ENCODE measurements at regions not wholly inside any gene's neighbourhood (a gene's known extent, or its start where the extent isn't known, plus 50 kb on each side); places are given as distances from the start of the nearest gene placed in this dataset.

- TF ChIP-seq, protein P1, sequence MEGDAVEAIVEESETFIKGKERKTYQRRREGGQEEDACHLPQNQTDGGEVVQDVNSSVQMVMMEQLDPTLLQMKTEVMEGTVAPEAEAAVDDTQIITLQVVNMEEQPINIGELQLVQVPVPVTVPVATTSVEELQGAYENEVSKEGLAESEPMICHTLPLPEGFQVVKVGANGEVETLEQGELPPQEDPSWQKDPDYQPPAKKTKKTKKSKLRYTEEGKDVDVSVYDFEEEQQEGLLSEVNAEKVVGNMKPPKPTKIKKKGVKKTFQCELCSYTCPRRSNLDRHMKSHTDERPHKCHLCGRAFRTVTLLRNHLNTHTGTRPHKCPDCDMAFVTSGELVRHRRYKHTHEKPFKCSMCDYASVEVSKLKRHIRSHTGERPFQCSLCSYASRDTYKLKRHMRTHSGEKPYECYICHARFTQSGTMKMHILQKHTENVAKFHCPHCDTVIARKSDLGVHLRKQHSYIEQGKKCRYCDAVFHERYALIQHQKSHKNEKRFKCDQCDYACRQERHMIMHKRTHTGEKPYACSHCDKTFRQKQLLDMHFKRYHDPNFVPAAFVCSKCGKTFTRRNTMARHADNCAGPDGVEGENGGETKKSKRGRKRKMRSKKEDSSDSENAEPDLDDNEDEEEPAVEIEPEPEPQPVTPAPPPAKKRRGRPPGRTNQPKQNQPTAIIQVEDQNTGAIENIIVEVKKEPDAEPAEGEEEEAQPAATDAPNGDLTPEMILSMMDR (IDR thresholded peaks at IDR 0.05): no peak
- TF ChIP-seq POLR2AphosphoS5 (IDR thresholded peaks at IDR 0.05): no peak
- TF ChIP-seq POLR2A (IDR thresholded peaks at IDR 0.05): no peak
- Histone ChIP-seq H3K4me3 (no peak overlapping the region), H3K36me3 (no peaks in the 10 kb centered on the region), H3K27ac (no peak overlapping the region), H3K9me3 (no peaks in the 10 kb centered on the region), H3K27me3 (replicated peaks; ENCODE audit: insufficient read depth) (no peaks in the 10 kb centered on the region), H3K4me1 (replicated peaks) (no peaks in the 10 kb centered on the region)
- DNase-seq (ENCODE audit: low spot score): no peak
- intact Hi-C loops (cut with DNase I): no loop called here
- WGBS: 64% methylated on average over 2 of the region's 2 CpGs
These were observed 143.2 kb downstream of the HMHB1 start for GRCh38 chr5:143955141-143955540.

DNA sequence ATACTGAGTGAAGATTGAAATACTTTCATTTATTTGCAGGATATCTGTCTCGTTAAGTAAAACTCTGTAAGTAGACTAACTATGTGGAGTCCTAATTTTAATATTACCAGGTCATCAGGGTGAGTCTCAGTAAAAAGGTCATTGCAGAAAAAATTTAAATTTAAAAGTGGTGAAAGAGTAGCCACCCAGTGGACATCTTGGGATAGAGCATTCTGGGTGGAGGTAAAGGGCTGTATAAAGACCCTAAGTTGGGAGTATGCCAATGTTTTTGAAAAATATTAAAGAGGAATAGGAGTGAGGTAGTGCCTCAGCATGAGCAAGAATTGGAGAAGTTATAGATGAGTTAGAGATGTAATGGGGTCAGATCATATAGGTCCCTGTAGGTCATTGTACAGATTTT is 145.5 kb downstream of the HMHB1 start:
- WGBS: 79% methylated on average over 1 of the region's 1 CpG
- Histone ChIP-seq H3K4me1 (replicated peaks) (no peaks in the 10 kb centered on the region), H3K27me3 (replicated peaks; ENCODE audit: insufficient read depth) (no peaks in the 10 kb centered on the region), H3K9me3 (no peaks in the 10 kb centered on the region), H3K4me3 (no peak overlapping the region), H3K27ac (no peak overlapping the region), H3K36me3 (no peaks in the 10 kb centered on the region)
- TF ChIP-seq POLR2A (IDR thresholded peaks at IDR 0.05) (no peak), POLR2AphosphoS5 (IDR thresholded peaks at IDR 0.05) (no peak)
- TF ChIP-seq, protein P1 (IDR thresholded peaks at IDR 0.05): no peak
- intact Hi-C loops (cut with DNase I): no loop called here
- DNase-seq (ENCODE audit: low spot score): no peak

DNA sequence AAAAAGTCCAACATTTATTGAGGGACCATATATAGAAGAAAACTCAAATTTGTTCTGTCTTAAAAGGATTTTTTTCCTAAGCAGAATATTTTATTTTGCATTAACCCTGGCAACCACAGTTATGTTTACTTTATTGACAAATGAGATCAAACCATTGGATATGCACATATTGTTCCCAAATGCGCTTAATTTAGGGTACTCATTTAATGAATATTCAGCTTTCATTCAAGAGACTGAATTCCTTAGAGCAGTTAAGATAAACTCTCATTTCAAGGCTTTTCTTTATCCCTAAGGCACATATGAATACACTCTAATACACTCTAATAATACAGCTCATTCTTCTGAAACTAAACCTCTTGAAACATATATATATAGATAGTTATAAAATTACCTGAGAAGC is 150.2 kb downstream of the HMHB1 start:
- no peak overlapping the region for H3K4me3 ChIP-seq
- no peaks in the 10 kb centered on the region for H3K4me1 ChIP-seq (replicated peaks)
- H3K36me3 ChIP-seq: no peaks in the 10 kb centered on the region
- TF ChIP-seq POLR2AphosphoS5 (IDR thresholded peaks at IDR 0.05): no peak
- TF ChIP-seq POLR2A (IDR thresholded peaks at IDR 0.05): no peak
- TF ChIP-seq, protein P1 (IDR thresholded peaks at IDR 0.05): no peak
- DNase-seq (ENCODE audit: low spot score): no peak
- 93% methylated on average over 1 of the region's 1 CpG for WGBS
- H3K27me3 ChIP-seq (replicated peaks; ENCODE audit: insufficient read depth): no peaks in the 10 kb centered on the region
- intact Hi-C loops (cut with DNase I): no loop called here
- no peaks in the 10 kb centered on the region for H3K9me3 ChIP-seq
- H3K27ac ChIP-seq: no peak overlapping the region

DNA sequence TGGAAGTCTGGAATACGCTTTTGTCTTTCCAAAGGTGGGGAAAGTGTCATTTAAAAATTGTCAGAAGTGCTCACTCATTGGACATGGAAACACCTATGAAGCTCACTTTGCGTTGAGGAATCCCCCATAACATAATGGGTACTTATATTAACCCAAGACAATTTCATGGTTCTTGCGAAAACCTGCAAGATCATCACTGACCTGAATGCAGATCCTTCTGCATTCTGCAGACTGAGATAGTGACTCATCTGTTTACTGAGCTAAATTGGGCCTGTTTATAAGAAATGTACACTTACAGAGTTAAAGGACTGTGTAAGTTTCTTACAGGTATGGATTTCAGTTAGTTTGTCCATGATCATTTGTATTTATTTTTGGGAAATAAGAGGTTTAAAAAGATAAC is 153.0 kb downstream of the HMHB1 start:
- no peaks in the 10 kb centered on the region for H3K27me3 ChIP-seq (replicated peaks; ENCODE audit: insufficient read depth)
- intact Hi-C loops (cut with DNase I): no loop called here
- no peaks in the 10 kb centered on the region for H3K36me3 ChIP-seq
- no peak for DNase-seq (ENCODE audit: low spot score)
- no peaks in the 10 kb centered on the region for H3K9me3 ChIP-seq
- H3K4me1 ChIP-seq (replicated peaks): no peaks in the 10 kb centered on the region
- H3K27ac ChIP-seq: no peak overlapping the region
- WGBS: 95% methylated on average over 3 of the region's 3 CpGs
- TF ChIP-seq POLR2A (IDR thresholded peaks at IDR 0.05) (no peak), POLR2AphosphoS5 (IDR thresholded peaks at IDR 0.05) (no peak)
- TF ChIP-seq, protein P1 (IDR thresholded peaks at IDR 0.05): no peak
- H3K4me3 ChIP-seq: no peak overlapping the region

DNA sequence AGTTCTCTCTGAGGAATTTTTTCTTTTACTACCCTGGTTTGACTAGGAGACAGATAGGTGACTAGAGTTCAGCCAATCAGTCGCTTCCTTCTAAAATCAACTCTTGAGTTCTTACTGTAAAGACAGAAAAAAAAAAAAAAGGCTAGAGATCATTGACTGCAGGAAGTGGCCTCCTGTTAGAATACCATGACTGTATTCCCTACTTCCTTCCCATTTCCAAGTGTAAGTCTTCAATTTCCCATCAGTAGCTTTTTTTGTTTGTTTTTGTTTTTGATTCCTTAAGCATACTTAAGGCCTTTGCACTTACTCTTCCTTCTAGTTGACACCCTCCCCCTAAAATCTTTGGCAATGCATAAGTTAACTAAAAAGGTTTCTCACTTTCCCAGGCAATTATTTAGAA is 154.3 kb downstream of the HMHB1 start:
- intact Hi-C loops (cut with DNase I): no loop called here

More for the DNA sequence above, 154.3 kb downstream of the HMHB1 start:
- Histone ChIP-seq H3K27me3 (replicated peaks; ENCODE audit: insufficient read depth) (no peaks in the 10 kb centered on the region), H3K27ac (no peak overlapping the region), H3K36me3 (no peaks in the 10 kb centered on the region), H3K4me1 (replicated peaks) (no peaks in the 10 kb centered on the region), H3K9me3 (no peaks in the 10 kb centered on the region), H3K4me3 (no peak overlapping the region)
- DNase-seq (ENCODE audit: low spot score): no peak
- no peak for TF ChIP-seq POLR2AphosphoS5 (IDR thresholded peaks at IDR 0.05)
- no peak for TF ChIP-seq POLR2A (IDR thresholded peaks at IDR 0.05)
- TF ChIP-seq, protein P1 (IDR thresholded peaks at IDR 0.05): no peak
- 97% methylated on average over 1 of the region's 1 CpG for WGBS

Data from prostate gland (tissue), 2 donors.